Neural cell (in vitro differentiated cells): ENCODE measurements at regions not wholly inside any gene's neighbourhood (a gene's known extent, or its start where the extent isn't known, plus 50 kb on each side); places are given as distances from the start of the nearest gene placed in this dataset.

Source experiments
- H2AFZ ChIP-seq: fragments of 200-600, 300-800 bp; sonication (generic), shearing (Covaris generic); 2 replicates; pipeline ENCODE4 v1.6.0; 2014; ENCODE audit warnings: low read depth, mild to moderate bottlenecking, antibody characterized with exemption, low read length, moderate library complexity
- H3F3A ChIP-seq: fragments of 200-600 bp; shearing (Covaris generic); 2 replicates; pipeline ENCODE4 v1.6.1; 2016; ENCODE audit warnings: mild to moderate bottlenecking, moderate library complexity, mixed read lengths, antibody characterized with exemption, low read length; ENCODE audit not compliant: insufficient read depth, poor library complexity, severe bottlenecking
- H3K27ac ChIP-seq: fragments of 200-600, 300-800 bp; sonication (generic), shearing (Covaris generic); 2 replicates; pipeline ENCODE4 v1.5.1; 2014; ENCODE audit warnings: mild to moderate bottlenecking, low read length, moderate library complexity
- H3K27me3 ChIP-seq: fragments of 300-800, 200-600 bp; sonication (generic), shearing (Covaris generic); 2 replicates; pipeline ENCODE4 v1.6.0; 2014; ENCODE audit warnings: mild to moderate bottlenecking, low read depth, low read length, moderate library complexity; ENCODE audit not compliant: insufficient read depth
- H3K36me3 ChIP-seq: fragments of 300-800, 200-600 bp; sonication (generic), shearing (Covaris generic); 2 replicates; pipeline ENCODE4 v1.5.1; 2014; ENCODE audit warnings: mild to moderate bottlenecking, antibody characterized with exemption, low read length, moderate library complexity; ENCODE audit not compliant: insufficient read depth
- H3K4me2 ChIP-seq: fragments of 300-800, 200-600 bp; sonication (generic), shearing (Covaris generic); 2 replicates; pipeline ENCODE4 v1.6.0; 2014; ENCODE audit warnings: mild to moderate bottlenecking, low read length
- H3K4me3 ChIP-seq: fragments of 300-800, 200-600 bp; sonication (generic), shearing (Covaris generic); 2 replicates; pipeline ENCODE4 v1.5.1; 2014; ENCODE audit warnings: mild to moderate bottlenecking, low read length, moderate library complexity
- H3K79me2 ChIP-seq: fragments of 200-600 bp; shearing (Covaris generic); replicated peaks from 2 replicates; pipeline ENCODE4 v1.6.0; 2014; ENCODE audit warnings: mild to moderate bottlenecking, low read length, moderate library complexity; ENCODE audit not compliant: insufficient read depth
- H3K9ac ChIP-seq: fragments of 300-800, 200-600 bp; sonication (generic), shearing (Covaris generic); 2 replicates; pipeline ENCODE4 v1.6.1; 2016; ENCODE audit warnings: mild to moderate bottlenecking, low read length, mixed read lengths
- H3K9me2 ChIP-seq: fragments of 200-600 bp; shearing (Covaris generic); 2 replicates; pipeline ENCODE4 v1.6.1; 2016; ENCODE audit warnings: mild to moderate bottlenecking, low read length, mixed read lengths; ENCODE audit not compliant: insufficient read depth
- H3K9me3 ChIP-seq: fragments of 200-600, 300-800 bp; sonication (generic), shearing (Covaris generic); 2 replicates; pipeline ENCODE4 v1.6.1; 2016; ENCODE audit warnings: mild to moderate bottlenecking, mixed run types, low read length, moderate library complexity, mixed read lengths
- H4K20me1 ChIP-seq: fragments of 200-600 bp; shearing (Covaris generic); 2 replicates; pipeline ENCODE4 v1.6.1; 2016; ENCODE audit warnings: mild to moderate bottlenecking, mixed run types; ENCODE audit not compliant: insufficient read depth
- CTCF ChIP-seq: fragments of 450-650 bp; IDR thresholded peaks from 2 replicates; pipeline ENCODE4 v1.5.1; 2014; ENCODE audit warnings: antibody characterized with exemption, mild to moderate bottlenecking, moderate library complexity; ENCODE audit not compliant: poor library complexity, severe bottlenecking
- EP300 ChIP-seq: fragments of 450-650 bp; conservative IDR thresholded peaks from 2 replicates; pipeline ENCODE4 v1.6.1; 2014; ENCODE audit warnings: antibody characterized with exemption, mild to moderate bottlenecking, moderate library complexity; ENCODE audit not compliant: poor library complexity, severe bottlenecking
- EZH2 ChIP-seq: fragments of 200-600, 300-800 bp; shearing (Covaris generic), sonication (generic); IDR thresholded peaks from 2 replicates; pipeline ENCODE4 v1.6.1; 2014; ENCODE audit warnings: antibody characterized with exemption, low read length, borderline replicate concordance, mild to moderate bottlenecking; ENCODE audit not compliant: insufficient read depth, poor library complexity, severe bottlenecking
- POLR2AphosphoS5 ChIP-seq: IDR thresholded peaks from 2 replicates; pipeline ENCODE4 v1.6.1; 2012
- RAD21 ChIP-seq: fragments of 450-650 bp; conservative IDR thresholded peaks from 2 replicates; pipeline ENCODE4 v1.6.1; 2014; ENCODE audit warnings: antibody characterized with exemption, mild to moderate bottlenecking, moderate library complexity
- REST ChIP-seq: IDR thresholded peaks from 2 replicates; pipeline ENCODE4 v1.6.1; 2012; ENCODE audit warnings: borderline replicate concordance
- SMC3 ChIP-seq: fragments of 450-650 bp; conservative IDR thresholded peaks from 2 replicates; pipeline ENCODE4 v1.6.1; 2014; ENCODE audit warnings: antibody characterized with exemption, mild to moderate bottlenecking, moderate library complexity; ENCODE audit not compliant: poor library complexity
- TAF1 ChIP-seq: IDR thresholded peaks from 2 replicates; pipeline ENCODE4 v1.6.1; 2012; ENCODE audit warnings: low read depth

GRCh38 chr15:37788330-37788729 lies 146.1 kb upstream of the TMCO5A start:
- H2AFZ ChIP-seq: no peak overlapping the region

GRCh38 chr15:37788767-37789396 lies 145.6 kb upstream of the TMCO5A start:
- Histone ChIP-seq H3K4me3 (no peak overlapping the region), H2AFZ (no peak overlapping the region), H3K9ac (no peak overlapping the region), H3K27me3 (no peaks in the 10 kb centered on the region), H3K9me2 (no peaks in the 10 kb centered on the region), H4K20me1 (no peaks in the 10 kb centered on the region), H3K9me3 (no peaks in the 10 kb centered on the region), H3F3A (no peaks in the 10 kb centered on the region), H3K79me2 (no peaks in the 10 kb centered on the region), H3K4me2 (no peak overlapping the region), H3K36me3 (no peaks in the 10 kb centered on the region), H3K27ac (no peak overlapping the region)
- TF ChIP-seq SMC3: no peak

More at GRCh38 chr15:37788330-37788729, 146.1 kb upstream of the TMCO5A start:
- no peak overlapping the region for H3K4me2 ChIP-seq
- no peaks in the 10 kb centered on the region for H4K20me1 ChIP-seq
- no peaks in the 10 kb centered on the region for H3K9me3 ChIP-seq
- H3K27ac ChIP-seq: no peak overlapping the region
- H3K9me2 ChIP-seq: no peaks in the 10 kb centered on the region
- no peak overlapping the region for H3K9ac ChIP-seq
- H3K27me3 ChIP-seq: no peaks in the 10 kb centered on the region
- H3K79me2 ChIP-seq: no peaks in the 10 kb centered on the region
- no peak overlapping the region for H3K4me3 ChIP-seq
- TF ChIP-seq POLR2AphosphoS5 (no peak), CTCF (no peak), EZH2 (no peak)
- no peaks in the 10 kb centered on the region for H3F3A ChIP-seq
- H3K36me3 ChIP-seq: no peaks in the 10 kb centered on the region

- Histone ChIP-seq H3K79me2 (no peaks in the 10 kb centered on the region), H3K4me2 (no peak overlapping the region), H3K27me3 (no peaks in the 10 kb centered on the region), H4K20me1 (no peaks in the 10 kb centered on the region), H3K27ac (no peak overlapping the region), H3K4me3 (no peak overlapping the region), H3K9me2 (no peaks in the 10 kb centered on the region), H3F3A (no peaks in the 10 kb centered on the region), H3K9me3 (no peaks in the 10 kb centered on the region), H3K9ac (no peak overlapping the region), H2AFZ (no peak overlapping the region), H3K36me3 (no peaks in the 10 kb centered on the region)
- TF ChIP-seq POLR2AphosphoS5 (no peak), SMC3 (no peak), REST (no peak), EP300 (no peak), EZH2 (no peak), CTCF (no peak), TAF1 (no peak), RAD21 (no peak)
Observed at GRCh38 chr15:37789397-37789786, 145.0 kb upstream of the TMCO5A start.
